IPS-15b (cell line): ENCODE measurements at regions not wholly inside any gene's neighbourhood (a gene's known extent, or its start where the extent isn't known, plus 50 kb on each side); places are given as distances from the start of the nearest gene placed in this dataset.

Experiments
- H3K27me3 ChIP-seq: one replicate; pipeline ENCODE4 v1.6.1; 2013; ENCODE audit warnings: low read length; ENCODE audit not compliant: control insufficient read depth, insufficient read depth
- H3K36me3 ChIP-seq: one replicate; pipeline ENCODE4 v1.6.1; 2013; ENCODE audit warnings: low read length; ENCODE audit not compliant: control insufficient read depth, insufficient read depth
- H3K4me1 ChIP-seq: one replicate; pipeline ENCODE4 v1.6.1; 2013; ENCODE audit warnings: mild to moderate bottlenecking, low read length; ENCODE audit not compliant: control insufficient read depth, insufficient read depth
- H3K4me3 ChIP-seq: one replicate; pipeline ENCODE4 v1.5.1; 2013; ENCODE audit warnings: low read depth, low read length
- H3K9ac ChIP-seq: one replicate; pipeline ENCODE4 v1.6.1; 2013; ENCODE audit warnings: low read depth, mild to moderate bottlenecking, low read length
- H3K9me3 ChIP-seq: one replicate; pipeline ENCODE4 v1.6.1; 2013; ENCODE audit warnings: mild to moderate bottlenecking, low read length; ENCODE audit not compliant: control insufficient read depth, insufficient read depth

GRCh38 chr12:105774037-105774436 is 364.7 kb downstream of the NUAK1 start:
- H3K9me3 ChIP-seq = no peaks in the 10 kb centered on the region
- H3K4me3 ChIP-seq = no peak overlapping the region
- no peaks in the 10 kb centered on the region for H3K36me3 ChIP-seq
- H3K27me3 ChIP-seq = no peaks in the 10 kb centered on the region
- no peak overlapping the region for H3K9ac ChIP-seq
- H3K4me1 ChIP-seq = peaks cover 4% of the 10 kb centered on the region

- H3K27me3 ChIP-seq = no peaks in the 10 kb centered on the region
- H3K36me3 ChIP-seq = no peaks in the 10 kb centered on the region
- H3K4me1 ChIP-seq = no peaks in the 10 kb centered on the region
- H3K4me3 ChIP-seq = no peak overlapping the region
- H3K9me3 ChIP-seq = no peaks in the 10 kb centered on the region
- H3K9ac ChIP-seq = no peak overlapping the region
Observed at GRCh38 chr12:105775343-105775742, 363.4 kb downstream of the NUAK1 start.

- Histone ChIP-seq H3K9ac (no peak overlapping the region), H3K4me3 (no peak overlapping the region), H3K4me1 (peaks cover 2% of the 10 kb centered on the region), H3K36me3 (no peaks in the 10 kb centered on the region), H3K27me3 (no peaks in the 10 kb centered on the region), H3K9me3 (no peaks in the 10 kb centered on the region)
Observed at GRCh38 chr12:105783983-105784947, 354.5 kb downstream of the NUAK1 start.

- Histone ChIP-seq H3K9me3 (no peaks in the 10 kb centered on the region), H3K9ac (no peak overlapping the region), H3K27me3 (no peaks in the 10 kb centered on the region), H3K4me3 (no peak overlapping the region), H3K4me1 (no peaks in the 10 kb centered on the region), H3K36me3 (no peaks in the 10 kb centered on the region)
Observed at GRCh38 chr12:105793421-105793820, 345.3 kb downstream of the NUAK1 start.

- Histone ChIP-seq H3K27me3 (no peaks in the 10 kb centered on the region), H3K36me3 (no peaks in the 10 kb centered on the region), H3K9me3 (no peaks in the 10 kb centered on the region), H3K4me3 (no peak overlapping the region), H3K4me1 (no peaks in the 10 kb centered on the region), H3K9ac (no peak overlapping the region)
Observed at GRCh38 chr12:105798256-105798845, 340.4 kb downstream of the NUAK1 start.

GRCh38 chr12:105799103-105799502 is 339.7 kb downstream of the NUAK1 start:
- no peak overlapping the region for H3K4me3 ChIP-seq
- H3K4me1 ChIP-seq = no peaks in the 10 kb centered on the region
- H3K27me3 ChIP-seq = no peaks in the 10 kb centered on the region
- H3K9me3 ChIP-seq = no peaks in the 10 kb centered on the region
- no peak overlapping the region for H3K9ac ChIP-seq
- no peaks in the 10 kb centered on the region for H3K36me3 ChIP-seq

- H3K4me3 ChIP-seq = no peak overlapping the region
- no peaks in the 10 kb centered on the region for H3K27me3 ChIP-seq
- no peaks in the 10 kb centered on the region for H3K4me1 ChIP-seq
- H3K36me3 ChIP-seq = no peaks in the 10 kb centered on the region
- no peaks in the 10 kb centered on the region for H3K9me3 ChIP-seq
- no peak overlapping the region for H3K9ac ChIP-seq
Observed at GRCh38 chr12:105801351-105801750, 337.4 kb downstream of the NUAK1 start.

GRCh38 chr12:105803292-105803691 is 335.5 kb downstream of the NUAK1 start:
- Histone ChIP-seq H3K9me3 (no peaks in the 10 kb centered on the region), H3K27me3 (no peaks in the 10 kb centered on the region), H3K4me1 (no peaks in the 10 kb centered on the region), H3K36me3 (no peaks in the 10 kb centered on the region), H3K9ac (no peak overlapping the region), H3K4me3 (no peak overlapping the region)

- Histone ChIP-seq H3K4me1 (no peaks in the 10 kb centered on the region), H3K9me3 (no peaks in the 10 kb centered on the region), H3K9ac (no peak overlapping the region), H3K36me3 (no peaks in the 10 kb centered on the region), H3K4me3 (no peak overlapping the region), H3K27me3 (no peaks in the 10 kb centered on the region)
Observed at GRCh38 chr12:105804591-105805265, 334.0 kb downstream of the NUAK1 start.

GRCh38 chr12:105805730-105806399 is 332.9 kb downstream of the NUAK1 start:
- Histone ChIP-seq H3K9me3 (no peaks in the 10 kb centered on the region), H3K4me3 (no peak overlapping the region), H3K9ac (no peak overlapping the region), H3K36me3 (no peaks in the 10 kb centered on the region), H3K4me1 (no peaks in the 10 kb centered on the region), H3K27me3 (no peaks in the 10 kb centered on the region)

GRCh38 chr12:105806400-105806770 is 332.4 kb downstream of the NUAK1 start:
- no peak overlapping the region for H3K4me3 ChIP-seq
- no peak overlapping the region for H3K9ac ChIP-seq
- H3K4me1 ChIP-seq = no peaks in the 10 kb centered on the region
- H3K36me3 ChIP-seq = no peaks in the 10 kb centered on the region
- no peaks in the 10 kb centered on the region for H3K27me3 ChIP-seq
- H3K9me3 ChIP-seq = no peaks in the 10 kb centered on the region
